Activated CD4-positive, alpha-beta T cell treated with anti-CD3 and anti-CD28 coated beads, Interleukin-2, amount 50 U/mL, for 16 hours (primary cell): ENCODE measurements at regions not wholly inside any gene's neighbourhood (a gene's known extent, or its start where the extent isn't known, plus 50 kb on each side); places are given as distances from the start of the nearest gene placed in this dataset.
"Not testable (repeated sequence)": the region's sequence is repeated elsewhere in the genome, so short reads cannot be mapped to it uniquely, and the experiment has no call there.

Experiments used
- DNase-seq: peaks from one replicate; pipeline ENCODE4 v3.0.0-alpha.2; 2020

GRCh38 chr3:74921676-74922075 lies 307.2 kb upstream of the CNTN3 start:
- DNase-seq, result no peak

- no peak for DNase-seq
Observed at GRCh38 chr3:74920721-74921350, 306.4 kb upstream of the CNTN3 start.

GRCh38 chr3:74916696-74917095 lies 302.2 kb upstream of the CNTN3 start:
- no peak for DNase-seq

- DNase-seq, result no peak
Observed at GRCh38 chr3:74906181-74906580, 291.7 kb upstream of the CNTN3 start.

GRCh38 chr3:74905478-74905877 lies 291.0 kb upstream of the CNTN3 start:
- DNase-seq, result no peak

GRCh38 chr3:74904646-74905045 lies 290.2 kb upstream of the CNTN3 start:
- no peak for DNase-seq

GRCh38 chr3:74899796-74900516 lies 285.5 kb upstream of the CNTN3 start:
- not testable (repeated sequence) for DNase-seq

GRCh38 chr3:74897006-74897405 lies 282.5 kb upstream of the CNTN3 start:
- DNase-seq, result no peak

GRCh38 chr3:74891312-74891711 lies 276.9 kb upstream of the CNTN3 start:
- DNase-seq, result no peak

GRCh38 chr3:74883690-74884089 lies 269.2 kb upstream of the CNTN3 start:
- no peak for DNase-seq

GRCh38 chr3:74883222-74883621 lies 268.8 kb upstream of the CNTN3 start:
- DNase-seq, result no peak

- DNase-seq, result no peak
Observed at GRCh38 chr3:74880237-74880636, 265.8 kb upstream of the CNTN3 start.

- no peak for DNase-seq
Observed at GRCh38 chr3:74866357-74867030, 252.0 kb upstream of the CNTN3 start.

GRCh38 chr3:74862476-74862875 lies 248.0 kb upstream of the CNTN3 start:
- DNase-seq, result no peak

- DNase-seq, result no peak
Observed at GRCh38 chr3:74861211-74861610, 246.8 kb upstream of the CNTN3 start.

GRCh38 chr3:74858086-74858485 lies 243.6 kb upstream of the CNTN3 start:
- DNase-seq, result no peak

GRCh38 chr3:74850381-74850780 lies 235.9 kb upstream of the CNTN3 start:
- no peak for DNase-seq

GRCh38 chr3:74847093-74847492 lies 232.6 kb upstream of the CNTN3 start:
- no peak for DNase-seq

- no peak for DNase-seq
Observed at GRCh38 chr3:74845081-74845480, 230.6 kb upstream of the CNTN3 start.

- no peak for DNase-seq
Observed at GRCh38 chr3:74844428-74844827, 230.0 kb upstream of the CNTN3 start.

- DNase-seq, result no peak
Observed at GRCh38 chr3:74842649-74843048, 228.2 kb upstream of the CNTN3 start.

- DNase-seq, result no peak
Observed at GRCh38 chr3:74842141-74842540, 227.7 kb upstream of the CNTN3 start.

GRCh38 chr3:74839566-74839965 lies 225.1 kb upstream of the CNTN3 start:
- no peak for DNase-seq

- no peak for DNase-seq
Observed at GRCh38 chr3:74832925-74833324, 218.5 kb upstream of the CNTN3 start.
